ENCODE measurements at regions not wholly inside any gene's neighbourhood (a gene's known extent, or its start where the extent isn't known, plus 50 kb on each side); places are given as distances from the start of the nearest gene placed in this dataset.
A peak's percentile ranks its signal among the peaks of the same experiment; 100 is the strongest.
"Not testable (repeated sequence)": the region's sequence is repeated elsewhere in the genome, so short reads cannot be mapped to it uniquely, and the experiment has no call there.

- TF ChIP-seq SNAI2 (CRISPR knock-in tag; IDR thresholded peaks at IDR 0.05) (no peak), ZNF70 (CRISPR knock-in tag; IDR thresholded peaks at IDR 0.05) (no peak), TCF4 (CRISPR knock-in tag; IDR thresholded peaks at IDR 0.05; ENCODE audit: borderline replicate concordance) (no peak), TSHZ2 (CRISPR knock-in tag; IDR thresholded peaks at IDR 0.05) (no peak), PPARA (CRISPR knock-in tag; IDR thresholded peaks at IDR 0.05; ENCODE audit: borderline replicate concordance) (no peak), RARB (CRISPR knock-in tag; IDR thresholded peaks at IDR 0.05) (no peak), ZNF8 (CRISPR knock-in tag; IDR thresholded peaks at IDR 0.05) (no peak), ESRRG (CRISPR knock-in tag; IDR thresholded peaks at IDR 0.05) (no peak), GLIS3 (CRISPR knock-in tag; IDR thresholded peaks at IDR 0.05) (no peak)
- TF ChIP-seq, protein P1, sequence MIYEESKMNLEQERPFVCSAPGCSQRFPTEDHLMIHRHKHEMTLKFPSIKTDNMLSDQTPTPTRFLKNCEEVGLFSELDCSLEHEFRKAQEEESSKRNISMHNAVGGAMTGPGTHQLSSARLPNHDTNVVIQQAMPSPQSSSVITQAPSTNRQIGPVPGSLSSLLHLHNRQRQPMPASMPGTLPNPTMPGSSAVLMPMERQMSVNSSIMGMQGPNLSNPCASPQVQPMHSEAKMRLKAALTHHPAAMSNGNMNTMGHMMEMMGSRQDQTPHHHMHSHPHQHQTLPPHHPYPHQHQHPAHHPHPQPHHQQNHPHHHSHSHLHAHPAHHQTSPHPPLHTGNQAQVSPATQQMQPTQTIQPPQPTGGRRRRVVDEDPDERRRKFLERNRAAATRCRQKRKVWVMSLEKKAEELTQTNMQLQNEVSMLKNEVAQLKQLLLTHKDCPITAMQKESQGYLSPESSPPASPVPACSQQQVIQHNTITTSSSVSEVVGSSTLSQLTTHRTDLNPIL (CRISPR knock-in tag; IDR thresholded peaks at IDR 0.05; ENCODE audit: low read depth), result no peak
Measured at GRCh38 chr7:113176836-113177235, 58.5 kb upstream of the SMIM30 start.

GRCh38 chr7:113176180-113176579, 57.8 kb upstream of the SMIM30 start:
- not testable (repeated sequence) for ATAC-seq

More at GRCh38 chr7:113176836-113177235, 58.5 kb upstream of the SMIM30 start:
- ATAC-seq, result no peak

DNA sequence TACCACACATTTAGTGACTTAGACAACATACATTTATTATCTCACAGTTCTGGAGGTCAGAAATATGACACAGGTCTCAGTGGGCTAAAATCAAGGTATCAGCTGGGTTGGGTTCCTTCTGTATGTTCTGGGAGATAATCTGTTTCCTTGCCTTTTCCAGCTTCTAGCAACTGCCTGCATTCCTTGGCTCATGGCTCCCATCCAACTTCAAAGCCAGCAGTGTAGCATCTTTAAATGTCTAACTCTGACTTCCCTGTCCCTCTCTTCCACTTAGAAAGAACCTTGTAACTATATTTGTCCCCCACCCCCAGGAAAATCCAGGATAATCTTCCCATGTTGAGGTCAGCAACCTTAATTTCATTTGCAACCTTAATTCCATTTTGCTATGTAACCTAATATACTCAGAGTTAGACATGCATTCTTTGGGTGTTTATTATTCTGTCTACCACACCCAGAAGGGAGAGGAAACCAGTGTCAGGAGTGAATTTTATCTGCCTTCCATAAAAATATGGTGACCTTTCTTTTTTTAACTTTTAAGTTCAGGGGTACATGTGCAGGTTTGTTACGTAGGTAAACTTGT, 57.3 kb upstream of the SMIM30 start:
- ATAC-seq, result peak; percentile 60
- peak; percentile 79; the same call in 1 of the 2 replicates for TF ChIP-seq PATZ1 (CRISPR knock-in tag; IDR thresholded peaks at IDR 0.05; ENCODE audit: borderline replicate concordance)
- TF ChIP-seq ISL1 (CRISPR knock-in tag; IDR thresholded peaks at IDR 0.05), result peak; percentile 40; the same call in 1 of the 2 replicates
- TF ChIP-seq, protein P2, sequence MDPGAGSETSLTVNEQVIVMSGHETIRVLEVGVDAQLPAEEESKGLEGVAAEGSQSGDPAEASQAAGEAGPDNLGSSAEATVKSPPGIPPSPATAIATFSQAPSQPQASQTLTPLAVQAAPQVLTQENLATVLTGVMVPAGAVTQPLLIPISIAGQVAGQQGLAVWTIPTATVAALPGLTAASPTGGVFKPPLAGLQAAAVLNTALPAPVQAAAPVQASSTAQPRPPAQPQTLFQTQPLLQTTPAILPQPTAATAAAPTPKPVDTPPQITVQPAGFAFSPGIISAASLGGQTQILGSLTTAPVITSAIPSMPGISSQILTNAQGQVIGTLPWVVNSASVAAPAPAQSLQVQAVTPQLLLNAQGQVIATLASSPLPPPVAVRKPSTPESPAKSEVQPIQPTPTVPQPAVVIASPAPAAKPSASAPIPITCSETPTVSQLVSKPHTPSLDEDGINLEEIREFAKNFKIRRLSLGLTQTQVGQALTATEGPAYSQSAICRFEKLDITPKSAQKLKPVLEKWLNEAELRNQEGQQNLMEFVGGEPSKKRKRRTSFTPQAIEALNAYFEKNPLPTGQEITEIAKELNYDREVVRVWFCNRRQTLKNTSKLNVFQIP (CRISPR knock-in tag; IDR thresholded peaks at IDR 0.05; ENCODE audit: borderline replicate concordance, low read depth), result no peak

- no peak for ATAC-seq
- TF ChIP-seq TOX (CRISPR knock-in tag; IDR thresholded peaks at IDR 0.05; ENCODE audit: borderline replicate concordance) (no peak), ZC3H10 (CRISPR knock-in tag; IDR thresholded peaks at IDR 0.05) (no peak), ZFP30 (CRISPR knock-in tag; IDR thresholded peaks at IDR 0.05) (no peak), PATZ1 (CRISPR knock-in tag; IDR thresholded peaks at IDR 0.05; ENCODE audit: borderline replicate concordance) (no peak), ZNF565 (CRISPR knock-in tag; conservative IDR thresholded peaks at IDR 0.05; ENCODE audit: low read depth) (no peak), ESRRG (CRISPR knock-in tag; IDR thresholded peaks at IDR 0.05) (no peak), ARNTL (CRISPR knock-in tag; IDR thresholded peaks at IDR 0.05; ENCODE audit: borderline replicate concordance, low read depth) (no peak), SNAI2 (CRISPR knock-in tag; IDR thresholded peaks at IDR 0.05) (no peak), RARB (CRISPR knock-in tag; IDR thresholded peaks at IDR 0.05) (no peak)
- TF ChIP-seq, protein P2 (CRISPR knock-in tag; IDR thresholded peaks at IDR 0.05; ENCODE audit: borderline replicate concordance, low read depth), result no peak
Measured at GRCh38 chr7:113172726-113173125, 54.4 kb upstream of the SMIM30 start.
